Erythroblast (primary cell): ENCODE measurements at regions not wholly inside any gene's neighbourhood (a gene's known extent, or its start where the extent isn't known, plus 50 kb on each side); places are given as distances from the start of the nearest gene placed in this dataset.

ENCODE experiments used
- DNase-seq, 2 experiments: peaks; one replicate each; lab custom pipeline; 2025; lab: John Stamatoyannopoulos, UW
- GATA1 ChIP-seq: IDR thresholded peaks from 2 replicates; pipeline ENCODE4 v1.6.1; 2011; ENCODE audit warnings: low read depth, mild to moderate bottlenecking, control low read depth, low read length, moderate library complexity
- POLR2A ChIP-seq: IDR thresholded peaks from 2 replicates; pipeline ENCODE4 v1.6.1; 2011; ENCODE audit warnings: mild to moderate bottlenecking, low read length

DNA sequence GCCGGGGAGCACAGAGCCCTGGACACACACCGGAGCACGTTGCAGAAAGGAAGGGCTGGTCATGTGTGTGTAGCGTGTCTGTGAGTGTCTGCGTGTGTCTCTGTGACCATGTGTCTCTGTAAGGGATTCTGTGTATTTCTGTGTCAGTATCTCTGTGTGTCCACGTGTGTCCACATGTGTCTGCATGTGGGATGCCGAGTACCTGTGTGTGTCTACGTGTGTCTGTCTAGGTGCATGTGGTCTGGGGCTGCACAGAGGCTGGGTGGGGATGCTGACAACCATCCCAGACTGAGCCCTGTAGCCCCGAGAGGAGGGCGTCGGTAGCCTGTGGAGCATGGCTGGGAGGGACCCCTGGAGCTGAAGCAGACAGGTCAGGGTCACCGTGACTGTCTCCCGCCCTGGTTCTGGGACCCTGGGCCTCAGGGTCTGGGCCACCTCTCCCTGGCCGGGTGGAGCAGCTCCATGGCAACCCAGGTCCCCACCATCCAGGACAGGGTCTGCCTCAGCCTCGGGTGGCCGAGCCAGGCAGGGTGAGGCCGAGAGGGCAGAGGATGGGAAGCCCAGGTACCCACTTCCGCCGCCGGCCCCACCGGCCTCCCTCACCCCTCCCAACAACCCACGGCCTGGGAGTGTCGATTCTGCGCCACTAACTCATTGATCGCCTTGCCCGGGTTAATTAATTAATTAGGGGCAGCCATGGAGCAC lies 122.7 kb downstream of the FAM53A start:
- no peak for TF ChIP-seq GATA1
- no peak for TF ChIP-seq POLR2A
- DNase-seq, result no peak

DNA sequence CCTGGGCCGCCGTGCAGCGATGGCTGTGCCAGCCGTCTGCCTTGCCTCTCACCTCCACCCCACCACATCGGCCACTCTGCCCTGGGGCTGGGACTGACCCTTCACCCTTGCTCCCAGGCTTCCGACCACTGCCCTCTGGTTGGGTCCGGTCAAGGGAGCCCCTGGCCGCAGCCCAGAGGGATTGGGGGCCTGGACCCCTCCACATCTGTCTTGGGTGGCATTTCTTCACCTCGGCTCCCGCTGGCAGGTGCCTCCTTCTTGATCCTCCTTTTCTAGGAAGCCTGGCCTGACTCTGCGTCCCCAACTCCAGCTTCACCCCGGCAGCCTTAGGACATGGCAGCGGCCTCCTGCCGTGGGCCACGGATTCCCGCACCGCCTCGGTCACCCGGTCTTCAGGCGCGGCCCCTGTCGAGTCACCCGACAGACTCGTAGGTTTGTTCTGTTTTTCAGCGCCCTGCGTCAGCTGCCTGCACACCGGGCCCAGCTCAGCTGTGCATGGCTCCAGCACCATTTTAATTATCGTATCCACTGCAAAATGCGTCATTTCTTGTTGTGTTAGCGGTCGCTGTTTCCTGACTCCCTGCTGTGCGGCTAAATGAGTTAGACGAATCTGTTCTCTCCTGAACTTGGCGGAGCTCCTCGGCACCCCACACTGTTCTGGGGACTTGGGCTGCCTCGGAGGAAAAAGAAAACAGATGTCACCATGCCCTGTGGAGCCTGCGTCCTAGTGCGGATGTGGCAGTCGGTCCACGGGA lies 124.0 kb downstream of the FAM53A start:
- no peak for TF ChIP-seq GATA1
- no peak for TF ChIP-seq POLR2A
- DNase-seq, result no peak

DNA sequence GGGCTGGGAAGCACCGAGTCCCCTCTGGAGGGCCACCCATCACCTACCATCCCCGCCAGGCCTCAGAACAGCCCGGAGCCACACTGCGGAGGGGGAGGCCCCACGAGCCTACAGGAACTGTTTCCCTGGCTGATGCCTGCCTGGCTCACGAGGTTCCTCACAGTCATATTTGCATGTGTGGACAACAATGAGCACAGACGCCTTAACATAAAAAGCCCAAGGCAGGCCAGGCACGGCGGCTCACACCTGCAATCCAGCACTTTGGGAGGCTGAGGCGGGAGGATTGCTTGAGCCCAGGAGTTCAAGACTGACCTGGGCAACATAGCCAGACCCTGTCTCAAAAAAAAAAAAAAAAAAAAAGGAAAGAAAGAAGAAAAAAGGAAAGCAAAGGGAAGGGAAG lies 125.9 kb downstream of the FAM53A start:
- TF ChIP-seq GATA1 (no peak), POLR2A (no peak)
- no peak for DNase-seq

DNA sequence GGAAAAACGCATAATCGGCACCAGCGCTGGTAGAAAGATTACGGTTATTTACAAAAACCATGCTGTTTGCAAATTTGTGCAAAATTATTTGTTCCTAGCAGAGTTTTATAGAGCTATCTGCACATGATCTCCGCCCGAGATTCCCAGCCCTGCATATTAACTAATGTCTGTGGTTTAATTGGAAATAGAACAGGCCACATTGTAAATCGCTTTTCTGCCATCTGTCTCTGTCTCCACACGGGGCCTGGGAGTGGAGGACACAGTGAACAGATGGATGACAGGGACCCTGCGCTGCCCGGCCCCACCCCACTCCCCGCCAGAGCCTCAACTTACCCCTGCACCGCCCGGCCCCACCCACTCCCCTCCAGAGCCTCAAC lies 126.9 kb downstream of the FAM53A start:
- TF ChIP-seq GATA1 (no peak), POLR2A (no peak)
- DNase-seq, result no peak

DNA sequence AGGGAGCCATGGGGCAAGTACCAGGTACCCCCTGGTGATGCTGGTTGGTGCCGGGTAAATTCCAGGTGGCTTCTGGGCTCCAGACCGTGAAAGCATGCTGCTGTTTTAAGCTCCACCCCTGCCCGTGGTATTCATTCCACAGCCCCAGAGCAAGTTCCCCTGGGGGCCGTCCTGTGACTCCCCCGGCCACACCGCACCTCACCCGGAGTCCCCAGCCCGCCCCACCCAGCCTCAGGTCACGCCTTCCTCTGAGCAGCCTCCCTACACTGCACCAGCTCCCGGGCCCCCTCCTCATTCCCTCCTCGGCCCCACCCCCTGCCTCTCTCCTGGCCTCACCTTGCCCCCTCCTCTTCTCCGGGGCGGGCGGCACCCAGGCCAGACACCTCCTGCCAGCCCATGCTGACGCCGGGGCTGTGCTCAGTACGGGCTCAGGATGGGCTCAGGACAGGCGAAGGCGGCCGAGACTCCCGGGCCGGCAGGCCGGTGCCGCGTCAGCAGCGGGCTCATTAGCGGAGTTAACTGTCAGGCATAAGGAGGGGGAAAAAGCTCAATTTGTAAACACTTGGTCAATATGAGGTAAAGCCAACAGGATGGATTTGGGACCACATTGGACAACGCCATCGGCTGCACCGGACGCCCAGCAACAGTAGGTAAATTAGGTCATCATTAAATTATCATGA lies 127.4 kb downstream of the FAM53A start:
- TF ChIP-seq POLR2A, result no peak
- no peak for TF ChIP-seq GATA1
- DNase-seq, result no peak

DNA sequence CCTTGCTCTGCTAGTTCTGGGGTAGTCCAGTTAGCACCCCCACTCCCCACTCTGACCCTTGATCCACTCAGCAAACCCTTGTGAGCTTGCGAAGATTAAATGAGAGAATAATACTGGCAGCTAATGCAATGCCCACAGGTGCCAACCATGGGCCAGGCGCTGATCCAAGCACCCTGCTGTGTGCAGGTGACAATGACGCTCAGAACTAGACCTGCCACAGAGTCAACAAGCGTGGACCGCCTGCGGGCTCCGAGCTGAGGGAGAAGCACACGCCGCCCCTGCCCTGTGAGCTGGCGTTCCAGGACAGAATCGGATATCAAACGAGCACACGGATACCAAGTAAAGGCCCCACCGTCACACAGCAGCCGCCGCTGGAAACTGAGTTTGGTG lies 129.2 kb downstream of the FAM53A start:
- no peak for TF ChIP-seq POLR2A
- TF ChIP-seq GATA1, result no peak
- no peak for DNase-seq

DNA sequence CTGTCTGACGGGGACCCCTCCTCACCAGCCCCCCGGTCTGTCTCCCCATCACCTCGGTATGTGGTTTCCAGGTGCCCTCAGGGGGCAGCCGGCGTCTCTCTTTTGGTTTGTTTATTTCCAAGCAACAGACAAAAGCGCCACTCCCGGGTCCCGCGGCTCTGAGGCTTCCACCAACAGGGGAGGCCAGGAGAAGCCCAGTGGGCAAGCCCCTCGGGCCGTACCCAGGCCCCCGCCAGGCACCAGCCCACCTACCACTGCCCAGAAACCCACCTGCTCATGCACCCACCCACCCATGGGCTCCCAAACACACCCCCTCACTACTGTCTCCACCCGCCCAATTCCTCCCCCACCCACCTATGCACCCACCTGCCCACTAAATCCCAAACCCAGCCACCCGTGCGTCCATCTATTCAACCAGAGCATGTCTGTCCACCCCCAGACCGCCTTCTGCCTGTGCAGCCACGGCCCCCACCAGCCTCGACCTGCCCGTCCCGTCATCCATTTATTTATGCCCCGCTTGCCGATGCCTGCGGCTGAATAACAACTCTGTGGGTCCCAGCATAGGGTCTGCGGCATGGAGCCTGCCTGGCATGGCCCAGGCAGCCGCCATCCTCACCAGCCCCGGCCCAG lies 129.8 kb downstream of the FAM53A start:
- no peak for DNase-seq
- TF ChIP-seq POLR2A, result no peak

DNA sequence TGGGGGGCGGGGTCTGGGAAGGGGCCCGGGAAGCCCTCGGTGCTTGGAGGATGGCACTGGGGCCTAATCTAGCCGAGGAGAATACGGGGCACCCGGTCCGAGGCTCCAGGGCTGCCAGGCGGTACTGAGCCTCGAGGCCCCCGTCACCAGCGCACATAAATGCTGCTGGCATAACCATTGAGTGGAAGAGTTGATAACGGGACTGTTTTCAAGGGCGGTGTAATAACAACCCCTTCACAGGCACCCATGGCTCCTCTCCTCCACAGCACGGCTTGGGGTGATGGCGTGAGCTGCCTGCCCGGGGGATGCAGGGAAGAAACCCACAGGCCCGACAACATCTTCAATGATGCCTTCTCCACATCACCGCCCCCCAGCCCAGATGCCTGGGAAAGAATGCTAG lies 130.7 kb downstream of the FAM53A start:
- TF ChIP-seq GATA1 (no peak), POLR2A (no peak)
- no peak for DNase-seq

DNA sequence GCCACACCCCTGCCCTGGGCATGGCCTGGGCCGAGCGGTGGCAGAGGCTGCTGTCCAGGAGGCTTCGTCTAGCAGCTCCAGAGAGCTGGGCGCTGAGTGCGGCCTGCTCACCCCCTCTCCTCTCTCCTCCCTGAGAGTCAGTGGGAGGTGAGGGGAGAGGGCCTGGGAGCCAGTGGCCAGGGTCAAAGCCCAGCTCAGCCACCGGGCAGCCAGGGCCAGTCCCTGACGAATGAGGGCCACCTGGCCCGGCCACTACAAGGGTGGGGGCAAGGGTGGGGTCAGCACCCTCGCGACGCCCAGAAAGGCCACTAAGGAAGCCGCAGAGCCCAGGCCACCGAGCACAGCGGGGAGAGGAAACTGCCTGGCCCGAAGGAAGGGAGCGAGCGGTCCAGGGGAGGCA lies 131.7 kb downstream of the FAM53A start:
- no peak for DNase-seq
- TF ChIP-seq POLR2A (no peak), GATA1 (no peak)

DNA sequence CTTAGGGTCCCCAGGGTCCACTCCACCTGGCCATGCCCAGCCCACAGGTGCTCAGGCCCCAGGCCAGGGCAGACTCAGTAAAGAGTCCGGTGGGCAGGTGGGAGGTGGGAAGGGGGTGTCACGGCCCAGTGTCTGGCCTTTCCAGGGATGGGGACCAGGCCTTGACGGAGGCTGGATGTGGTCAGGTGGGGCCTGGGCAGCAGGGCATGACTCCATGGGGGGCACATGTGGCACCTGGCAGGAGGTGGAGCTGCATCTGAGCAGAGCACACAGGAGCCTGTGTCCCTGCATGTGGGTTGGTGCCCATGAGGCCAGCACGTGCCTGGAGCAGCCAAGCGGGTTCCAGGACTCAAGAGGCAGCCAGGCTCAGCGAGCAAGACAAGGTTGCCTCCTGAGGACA lies 132.9 kb downstream of the FAM53A start:
- TF ChIP-seq POLR2A, result no peak
- DNase-seq, result no peak

DNA sequence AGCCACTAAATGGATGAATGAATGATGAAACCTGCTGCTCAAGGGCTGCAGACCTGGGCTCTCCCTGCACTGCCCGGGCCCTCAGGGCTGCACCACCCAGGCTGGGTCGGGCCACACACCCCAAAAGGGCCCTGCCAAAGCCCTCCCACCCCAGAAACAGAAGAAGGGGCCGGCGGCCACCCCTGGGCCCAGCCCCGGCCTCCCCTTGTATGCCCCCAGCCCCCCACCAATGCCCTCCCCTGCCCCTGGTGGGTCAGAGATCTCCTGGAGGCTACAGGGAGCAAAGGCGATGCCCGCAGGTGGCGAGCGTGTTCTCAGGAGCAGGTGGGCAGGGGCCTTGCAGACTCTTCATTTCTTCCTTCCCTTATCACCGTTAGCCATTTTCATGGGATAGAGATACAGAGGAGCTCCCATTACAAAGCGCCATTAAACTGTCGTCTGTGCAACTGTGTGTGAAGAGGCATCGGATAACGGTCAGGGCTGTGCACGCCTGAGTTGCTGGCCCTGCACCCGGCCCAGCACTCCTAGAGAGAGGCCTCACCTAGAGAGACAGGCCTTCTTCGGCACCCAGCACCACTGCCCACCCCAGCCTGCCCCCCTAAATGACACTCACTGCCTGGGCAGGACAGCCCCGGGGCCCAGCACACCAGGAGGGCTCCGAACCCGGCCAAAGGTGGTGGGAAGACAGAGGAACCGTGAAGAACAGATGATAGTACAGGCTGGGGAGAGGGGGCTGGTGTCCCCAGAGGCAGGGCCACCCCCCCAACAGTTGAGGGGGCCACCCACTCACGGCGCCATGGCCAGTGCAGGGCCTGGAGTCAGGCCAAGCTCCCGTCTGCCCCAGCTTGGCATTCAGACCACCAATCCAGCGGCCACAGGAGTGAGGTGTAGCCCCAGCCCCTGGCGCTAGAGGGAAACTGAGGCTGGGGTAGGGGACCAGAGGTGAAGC lies 133.7 kb downstream of the FAM53A start:
- DNase-seq, result no peak
- no peak for TF ChIP-seq GATA1
- no peak for TF ChIP-seq POLR2A

DNA sequence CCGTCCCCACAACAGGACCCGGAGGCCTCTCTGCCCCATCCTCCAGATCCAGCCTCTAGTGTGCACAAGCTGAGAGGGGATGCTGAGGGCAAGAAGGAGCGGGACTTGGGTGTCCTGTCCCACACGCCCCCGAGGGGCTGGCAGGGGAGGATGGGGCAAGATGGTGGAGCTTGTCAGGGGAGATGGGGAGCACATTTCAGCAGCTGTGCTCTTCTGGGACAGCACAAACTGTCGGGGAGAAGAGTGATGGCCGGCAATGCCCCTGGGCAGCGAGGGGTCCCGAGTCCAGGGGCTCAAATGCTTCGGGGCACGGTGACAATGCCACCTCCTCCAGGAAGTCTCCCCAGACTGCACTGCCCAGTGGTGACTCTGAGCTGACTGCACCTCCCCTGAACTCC lies 134.5 kb downstream of the FAM53A start:
- DNase-seq, result no peak
- TF ChIP-seq GATA1 (no peak), POLR2A (no peak)

DNA sequence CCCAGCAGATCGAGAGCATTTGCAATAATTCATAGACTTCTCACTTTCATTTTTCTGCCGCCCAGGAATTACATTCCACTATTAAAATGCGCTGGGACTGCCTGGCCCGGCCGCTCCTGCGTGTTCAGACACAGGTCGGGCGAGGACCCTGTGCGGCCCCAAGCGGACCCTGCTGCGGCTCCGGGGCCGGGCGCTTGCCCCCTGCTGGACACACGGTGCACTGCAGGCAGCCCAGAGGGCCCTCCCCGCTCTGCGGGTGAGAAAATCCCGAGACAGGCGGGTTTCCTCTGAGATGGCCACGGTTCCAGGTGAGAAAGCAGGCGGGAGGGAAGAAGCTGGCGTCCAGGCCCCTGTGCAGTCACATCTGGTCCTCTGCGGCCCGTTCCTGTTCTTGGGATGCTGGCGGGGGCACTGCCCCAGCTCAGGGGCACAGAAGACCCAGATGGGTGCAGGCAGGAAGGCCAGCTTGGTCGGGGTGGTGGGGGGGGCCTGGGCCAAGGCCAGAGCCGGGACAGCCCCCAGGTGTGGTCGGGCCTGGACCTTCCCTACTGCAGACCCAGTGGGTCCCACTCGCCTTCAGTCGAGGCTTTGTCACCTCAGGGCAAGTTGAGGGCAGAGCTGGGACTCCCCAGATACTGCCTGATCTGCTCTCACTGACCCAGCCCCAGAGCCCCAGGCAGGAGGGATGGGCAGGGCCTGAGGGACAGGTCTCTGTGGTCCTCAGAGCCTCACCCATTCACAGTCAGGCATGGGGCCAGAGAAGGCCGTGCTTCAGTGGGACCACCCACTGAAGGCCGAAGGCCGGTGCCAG lies 135.1 kb downstream of the FAM53A start:
- DNase-seq, result peak; percentile 32 to 58
